Choroid plexus epithelial cell (primary cell): ENCODE measurements at regions not wholly inside any gene's neighbourhood (a gene's known extent, or its start where the extent isn't known, plus 50 kb on each side); places are given as distances from the start of the nearest gene placed in this dataset.

Experiments used
- DNase-seq: peaks from one replicate; pipeline ENCODE4 v3.0.0-alpha.2; 2010; ENCODE audit warnings: low read depth
- H3K4me3 ChIP-seq: 2 replicates; pipeline ENCODE4 v1.5.1; 2011; ENCODE audit warnings: low read depth, mild to moderate bottlenecking, control low read depth, low read length, moderate library complexity
- TF ChIP-seq, protein P1 (sequence below): conservative IDR thresholded peaks from 2 replicates; pipeline ENCODE4 v1.5.1; 2011; ENCODE audit warnings: low read depth, mild to moderate bottlenecking, control low read depth, inconsistent platforms, low read length, moderate library complexity

DNA sequence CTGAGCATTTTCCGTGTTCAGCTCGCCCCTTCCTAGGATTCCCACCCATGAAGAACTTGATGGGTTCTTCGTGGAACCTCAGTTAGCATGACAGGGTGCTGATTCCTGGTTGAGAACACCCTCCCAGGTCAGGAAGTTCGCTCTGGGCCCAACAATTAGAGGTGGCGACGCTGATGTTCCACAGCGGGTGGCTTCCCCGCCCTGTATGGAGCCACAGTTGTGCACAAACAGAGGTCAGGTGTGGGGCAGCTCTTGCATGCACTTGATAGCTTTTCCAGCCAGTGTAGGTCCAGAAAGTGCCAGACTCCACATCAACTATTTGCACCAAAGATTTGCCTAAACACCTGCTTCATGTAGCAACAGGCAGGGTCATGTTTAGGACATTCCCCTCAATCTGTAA lies 788.2 kb downstream of the MED13L start:
- no peak overlapping the region for H3K4me3 ChIP-seq
- TF ChIP-seq, protein P1, sequence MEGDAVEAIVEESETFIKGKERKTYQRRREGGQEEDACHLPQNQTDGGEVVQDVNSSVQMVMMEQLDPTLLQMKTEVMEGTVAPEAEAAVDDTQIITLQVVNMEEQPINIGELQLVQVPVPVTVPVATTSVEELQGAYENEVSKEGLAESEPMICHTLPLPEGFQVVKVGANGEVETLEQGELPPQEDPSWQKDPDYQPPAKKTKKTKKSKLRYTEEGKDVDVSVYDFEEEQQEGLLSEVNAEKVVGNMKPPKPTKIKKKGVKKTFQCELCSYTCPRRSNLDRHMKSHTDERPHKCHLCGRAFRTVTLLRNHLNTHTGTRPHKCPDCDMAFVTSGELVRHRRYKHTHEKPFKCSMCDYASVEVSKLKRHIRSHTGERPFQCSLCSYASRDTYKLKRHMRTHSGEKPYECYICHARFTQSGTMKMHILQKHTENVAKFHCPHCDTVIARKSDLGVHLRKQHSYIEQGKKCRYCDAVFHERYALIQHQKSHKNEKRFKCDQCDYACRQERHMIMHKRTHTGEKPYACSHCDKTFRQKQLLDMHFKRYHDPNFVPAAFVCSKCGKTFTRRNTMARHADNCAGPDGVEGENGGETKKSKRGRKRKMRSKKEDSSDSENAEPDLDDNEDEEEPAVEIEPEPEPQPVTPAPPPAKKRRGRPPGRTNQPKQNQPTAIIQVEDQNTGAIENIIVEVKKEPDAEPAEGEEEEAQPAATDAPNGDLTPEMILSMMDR, result no peak
- DNase-seq, result no peak

DNA sequence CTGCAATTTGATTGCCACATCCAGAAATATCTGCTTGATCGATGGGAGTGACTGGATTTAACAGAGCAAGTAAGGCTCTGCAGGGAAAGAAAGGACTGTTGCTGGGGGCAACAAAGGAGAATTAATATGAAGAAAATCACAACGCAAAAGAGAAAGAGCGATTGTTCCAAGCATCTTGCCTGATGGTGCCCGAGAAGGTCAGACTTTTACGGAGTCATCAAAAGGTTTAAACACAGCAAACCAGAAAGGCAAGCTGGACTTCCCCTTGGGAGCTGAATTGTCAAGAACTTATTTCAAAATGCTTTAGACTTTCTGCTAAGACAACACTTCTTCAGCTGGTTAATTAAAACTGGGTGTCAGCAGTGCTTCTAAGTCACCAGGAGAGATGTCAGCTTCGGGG lies 791.5 kb downstream of the MED13L start:
- no peak overlapping the region for H3K4me3 ChIP-seq
- DNase-seq, result peak; percentile 5
- TF ChIP-seq, protein P1, result no peak

- no peak for DNase-seq
- no peak overlapping the region for H3K4me3 ChIP-seq
- TF ChIP-seq, protein P1, result no peak
These were observed 792.0 kb downstream of the MED13L start for GRCh38 chr12:115485503-115485902.

DNA sequence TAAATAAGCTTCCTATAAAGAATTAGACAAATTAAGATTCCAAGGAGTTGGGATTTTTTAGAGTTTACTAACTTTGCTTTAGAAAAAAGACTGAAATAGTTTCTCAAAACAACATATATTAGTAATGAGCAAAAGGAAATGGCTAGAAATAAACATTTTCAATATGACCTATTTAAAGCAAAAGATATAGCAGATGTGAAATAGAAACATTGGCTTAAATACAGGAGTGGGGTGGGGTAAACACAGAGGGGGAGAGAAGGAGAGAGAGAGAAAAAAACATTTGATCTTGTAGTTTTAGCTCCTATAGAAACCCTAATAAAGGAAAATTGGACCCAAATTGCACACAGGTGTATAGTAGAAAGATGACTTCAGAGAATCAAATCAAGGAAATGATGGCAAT lies 794.5 kb downstream of the MED13L start:
- H3K4me3 ChIP-seq, result no peak overlapping the region
- DNase-seq, result no peak
- TF ChIP-seq, protein P1, result no peak

- TF ChIP-seq, protein P1, result peak; percentile 39
- DNase-seq, result peak; percentile 30
- H3K4me3 ChIP-seq, result no peak overlapping the region
These were observed 796.4 kb downstream of the MED13L start for GRCh38 chr12:115481141-115481540.

DNA sequence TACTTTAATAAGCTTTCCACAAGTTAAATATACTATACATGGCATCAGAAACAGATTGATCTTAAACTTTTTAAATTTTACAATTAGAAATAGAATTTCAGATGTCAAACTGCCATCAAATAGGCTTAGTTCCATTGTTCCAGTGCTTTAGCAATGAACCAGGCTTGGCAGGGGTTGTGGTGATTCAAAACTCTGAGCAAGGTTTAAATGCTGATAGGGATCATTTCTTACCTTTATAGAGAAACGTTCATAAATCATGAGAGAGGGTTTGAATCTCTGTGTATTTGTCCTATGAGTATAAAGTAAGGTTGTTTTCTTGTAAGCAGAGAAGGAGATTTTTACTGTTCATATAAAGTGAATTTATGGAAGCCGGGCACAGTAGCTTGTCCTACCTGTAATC lies 794.5 kb upstream of the TBX3 start:
- TF ChIP-seq, protein P1, result no peak
- H3K4me3 ChIP-seq, result no peak overlapping the region
- DNase-seq, result no peak

- no peak for DNase-seq
- TF ChIP-seq, protein P1, result no peak
- H3K4me3 ChIP-seq, result no peak overlapping the region
These were observed 790.8 kb upstream of the TBX3 start for GRCh38 chr12:115474539-115475353.
